ENCODE measurements at regions not wholly inside any gene's neighbourhood (a gene's known extent, or its start where the extent isn't known, plus 50 kb on each side); places are given as distances from the start of the nearest gene placed in this dataset.

DNA sequence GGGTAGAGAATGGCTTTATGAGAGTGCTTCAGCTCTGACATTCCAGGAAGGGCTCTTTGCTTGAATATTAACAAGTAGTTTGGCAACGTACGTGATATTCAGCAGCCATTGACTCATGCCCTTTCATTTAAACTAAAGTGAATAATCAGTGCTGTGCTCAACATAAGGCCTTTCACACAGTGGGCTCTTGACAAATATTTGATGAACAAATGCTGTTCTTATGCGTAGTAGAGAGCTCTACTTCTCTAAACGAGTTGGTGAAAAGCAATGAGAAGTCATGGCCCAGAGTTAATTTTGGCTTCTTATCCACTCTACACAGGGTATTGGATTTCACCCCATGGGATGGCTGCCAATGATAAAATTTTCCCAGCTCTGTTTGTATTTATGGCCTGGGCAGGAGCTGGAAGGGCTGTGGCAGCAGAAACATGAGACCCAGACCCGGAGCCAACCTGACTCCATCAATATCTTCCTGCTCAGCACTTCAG is 338.9 kb downstream of the CCDC85A start:
- no peak overlapping the region for H3K4me3 ChIP-seq (ENCODE audit: low read depth, low read length)
- in situ Hi-C loops (cut with HindIII; ENCODE audit: low sequenced_read_pairs), result no loop called here
- DNase-seq (ENCODE audit: low read depth, low spot score), result peak; percentile 42
- TF ChIP-seq, protein P1, sequence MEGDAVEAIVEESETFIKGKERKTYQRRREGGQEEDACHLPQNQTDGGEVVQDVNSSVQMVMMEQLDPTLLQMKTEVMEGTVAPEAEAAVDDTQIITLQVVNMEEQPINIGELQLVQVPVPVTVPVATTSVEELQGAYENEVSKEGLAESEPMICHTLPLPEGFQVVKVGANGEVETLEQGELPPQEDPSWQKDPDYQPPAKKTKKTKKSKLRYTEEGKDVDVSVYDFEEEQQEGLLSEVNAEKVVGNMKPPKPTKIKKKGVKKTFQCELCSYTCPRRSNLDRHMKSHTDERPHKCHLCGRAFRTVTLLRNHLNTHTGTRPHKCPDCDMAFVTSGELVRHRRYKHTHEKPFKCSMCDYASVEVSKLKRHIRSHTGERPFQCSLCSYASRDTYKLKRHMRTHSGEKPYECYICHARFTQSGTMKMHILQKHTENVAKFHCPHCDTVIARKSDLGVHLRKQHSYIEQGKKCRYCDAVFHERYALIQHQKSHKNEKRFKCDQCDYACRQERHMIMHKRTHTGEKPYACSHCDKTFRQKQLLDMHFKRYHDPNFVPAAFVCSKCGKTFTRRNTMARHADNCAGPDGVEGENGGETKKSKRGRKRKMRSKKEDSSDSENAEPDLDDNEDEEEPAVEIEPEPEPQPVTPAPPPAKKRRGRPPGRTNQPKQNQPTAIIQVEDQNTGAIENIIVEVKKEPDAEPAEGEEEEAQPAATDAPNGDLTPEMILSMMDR (IDR thresholded peaks at IDR 0.05; ENCODE audit: low read depth, low read length), result no peak

DNA sequence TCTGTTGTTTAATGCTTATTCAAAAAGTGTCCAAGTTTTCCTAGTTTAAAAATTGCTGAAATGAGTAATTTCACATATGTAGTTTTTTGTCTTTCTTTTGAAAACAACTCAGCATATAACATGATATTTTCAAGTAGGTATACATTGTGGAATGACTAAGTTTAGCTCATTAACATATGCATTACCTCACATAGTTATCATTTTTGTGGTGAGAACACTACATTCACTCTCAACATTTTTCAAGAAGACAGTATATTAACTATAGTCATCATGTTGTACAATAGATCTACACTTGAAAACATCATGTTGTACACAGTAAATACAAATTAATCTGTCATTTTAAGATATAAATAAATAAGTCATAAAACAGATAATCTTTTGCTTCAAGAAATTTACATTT is 340.0 kb downstream of the CCDC85A start:
- DNase-seq (ENCODE audit: low read depth, low spot score), result no peak
- no peak overlapping the region for H3K4me3 ChIP-seq (ENCODE audit: low read depth, low read length)
- TF ChIP-seq, protein P1 (IDR thresholded peaks at IDR 0.05; ENCODE audit: low read depth, low read length), result no peak
- in situ Hi-C loops (cut with HindIII; ENCODE audit: low sequenced_read_pairs), result no loop called here

DNA sequence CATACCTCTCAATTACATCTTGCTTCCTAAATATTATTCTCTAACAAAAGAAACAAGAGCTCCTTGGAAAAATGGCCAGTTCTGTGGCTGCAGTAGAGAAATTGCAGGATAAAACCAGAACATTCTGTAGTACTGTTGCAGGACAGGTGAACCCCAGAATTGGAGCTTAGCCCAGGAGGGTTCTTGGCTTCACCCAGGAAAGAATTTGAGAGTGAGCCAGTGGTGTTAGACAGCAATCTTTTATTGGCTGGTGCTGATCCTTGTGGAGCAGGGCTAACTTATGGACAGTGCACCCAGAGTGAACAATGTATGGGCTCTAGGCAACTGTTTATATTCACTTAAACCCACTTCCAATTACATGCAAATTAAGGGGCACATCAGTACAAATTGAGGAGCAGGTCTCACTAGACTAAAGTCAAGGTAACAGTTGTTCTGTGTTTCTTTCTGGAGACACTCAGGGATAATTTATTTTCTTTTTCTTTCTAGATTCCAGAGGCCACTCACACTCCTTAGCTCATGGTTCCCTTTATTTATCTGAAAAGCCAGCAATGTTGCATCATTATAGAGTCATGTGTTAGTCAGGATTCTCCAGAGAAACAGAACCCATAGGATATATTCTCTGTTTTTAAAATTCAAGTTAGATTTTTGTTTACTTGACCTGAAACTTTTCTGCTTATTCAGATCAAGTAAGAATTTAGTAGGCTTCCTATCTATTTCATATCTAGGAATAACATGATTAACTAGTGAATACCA is 348.1 kb downstream of the CCDC85A start:
- DNase-seq (ENCODE audit: low read depth, low spot score), result no peak
- no peak overlapping the region for H3K4me3 ChIP-seq (ENCODE audit: low read depth, low read length)
- in situ Hi-C loops (cut with HindIII; ENCODE audit: low sequenced_read_pairs), result no loop called here
- TF ChIP-seq, protein P1 (IDR thresholded peaks at IDR 0.05; ENCODE audit: low read depth, low read length), result no peak

DNA sequence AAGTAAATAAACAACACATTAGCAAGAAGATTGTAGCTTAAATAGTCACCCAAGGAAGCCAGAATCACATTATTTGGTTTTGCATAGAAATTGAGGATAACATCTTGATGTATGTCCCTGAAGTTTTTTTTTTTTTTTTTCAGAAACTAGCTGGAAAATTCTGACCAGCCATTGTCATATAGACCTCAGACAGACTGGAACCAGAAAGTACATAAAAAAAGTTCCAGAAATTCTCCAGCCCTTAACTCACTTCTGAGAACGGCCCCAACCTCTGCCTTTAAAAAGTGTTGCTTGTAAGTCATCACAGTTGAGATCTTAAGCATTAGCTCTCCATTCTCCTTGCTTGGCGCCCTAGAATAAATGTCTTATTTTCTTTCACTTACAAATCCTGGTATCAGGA is 350.5 kb downstream of the CCDC85A start:
- TF ChIP-seq, protein P1 (IDR thresholded peaks at IDR 0.05; ENCODE audit: low read depth, low read length), result no peak
- in situ Hi-C loops (cut with HindIII; ENCODE audit: low sequenced_read_pairs), result no loop called here
- no peak overlapping the region for H3K4me3 ChIP-seq (ENCODE audit: low read depth, low read length)
- no peak for DNase-seq (ENCODE audit: low read depth, low spot score)

DNA sequence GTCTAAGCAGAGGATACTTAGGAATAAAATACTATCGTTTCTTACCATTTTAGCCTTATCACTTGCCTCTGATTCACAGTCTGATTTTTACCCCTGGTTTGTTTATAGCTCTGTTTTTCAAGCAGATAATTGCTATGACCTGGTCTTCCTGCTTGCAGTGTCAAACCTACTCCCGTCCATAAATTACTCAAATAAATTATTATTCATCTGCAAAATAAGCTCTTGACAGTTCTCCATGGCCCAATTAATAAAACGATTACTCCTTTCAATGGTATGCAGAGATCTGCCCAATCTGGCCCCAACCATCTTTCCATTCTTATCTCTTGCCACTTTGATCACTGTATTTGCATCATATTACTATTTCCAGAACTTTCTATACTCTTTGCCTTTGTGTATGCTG is 354.0 kb downstream of the CCDC85A start:
- H3K4me3 ChIP-seq (ENCODE audit: low read depth, low read length), result no peak overlapping the region
- TF ChIP-seq, protein P1 (IDR thresholded peaks at IDR 0.05; ENCODE audit: low read depth, low read length), result no peak
- DNase-seq (ENCODE audit: low read depth, low spot score), result no peak
- in situ Hi-C loops (cut with HindIII; ENCODE audit: low sequenced_read_pairs), result no loop called here

DNA sequence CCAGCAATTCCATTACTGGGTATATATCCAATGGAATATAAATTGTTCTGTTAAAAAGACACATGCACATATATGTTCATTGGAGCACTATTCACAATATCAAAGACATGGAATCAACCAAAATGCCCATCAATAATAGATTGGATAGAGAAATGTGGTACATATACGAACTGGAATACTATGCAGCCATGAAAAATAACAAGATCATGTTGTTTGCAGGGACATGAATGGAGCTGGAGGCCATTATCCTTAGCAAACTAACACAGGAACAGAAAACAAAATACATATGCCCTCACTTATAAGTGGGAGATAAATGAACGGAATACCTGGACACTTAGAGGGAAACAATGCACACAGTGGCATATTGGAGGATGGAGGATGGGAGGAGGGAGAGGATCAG is 355.8 kb downstream of the CCDC85A start:
- in situ Hi-C loops (cut with HindIII; ENCODE audit: low sequenced_read_pairs), result no loop called here
- H3K4me3 ChIP-seq (ENCODE audit: low read depth, low read length), result no peak overlapping the region
- TF ChIP-seq, protein P1 (IDR thresholded peaks at IDR 0.05; ENCODE audit: low read depth, low read length), result no peak
- DNase-seq (ENCODE audit: low read depth, low spot score), result no peak

All from astrocyte of the spinal cord (primary cell).